Upper lobe of left lung (tissue), 6 donors: ENCODE measurements at regions not wholly inside any gene's neighbourhood (a gene's known extent, or its start where the extent isn't known, plus 50 kb on each side); places are given as distances from the start of the nearest gene placed in this dataset.
A peak's percentile ranks its signal among the peaks of the same experiment; 100 is the strongest.

ENCODE experiments used
- ATAC-seq, 2 donors: fragments of 200-7000 bp; cut with Tn5 transposase; one replicate each; pipeline ENCODE4 v1.9.1; 2022; ENCODE audit warnings: mild to moderate bottlenecking in 2 of 2, moderate library complexity in 2 of 2; ENCODE audit not compliant: low FRiP score in 2 of 2
- DNase-seq, 2 donors: peaks; one replicate each; pipeline ENCODE4 v3.0.0-alpha.2; 2019 to 2020
- H3K27ac ChIP-seq, 4 donors: fragments of 200-600 bp; sonication (generic); one replicate each; pipeline ENCODE4 v1.5.1; 2016 to 2019
- H3K27me3 ChIP-seq, 4 donors: fragments of 200-600 bp; sonication (generic); one replicate each; pipeline ENCODE4 v1.5.1; 2017 to 2019
- H3K36me3 ChIP-seq, 4 donors: fragments of 200-600 bp; sonication (generic); one replicate each; pipeline ENCODE4 v1.5.1; 2016 to 2019
- H3K4me1 ChIP-seq, 4 donors: fragments of 200-600 bp; sonication (generic); one replicate each; pipeline ENCODE4 v1.5.1; 2018 to 2019
- H3K4me3 ChIP-seq, 4 donors: fragments of 200-600 bp; sonication (generic); one replicate each; pipeline ENCODE4 v1.5.1; 2017 to 2019; ENCODE audit warnings: mild to moderate bottlenecking in 2 of 4, moderate library complexity in 1 of 4
- H3K9me3 ChIP-seq, 4 donors: fragments of 200-600 bp; sonication (generic); one replicate each; pipeline ENCODE4 v1.5.1; 2018 to 2019
- CTCF ChIP-seq, 6 experiments: fragments of 450-650 bp in 4 of 6; fragments of 200-600 bp in 2 of 6; sonication (generic) in 2 of 6; IDR thresholded peaks; one replicate each; pipeline ENCODE4 v1.5.1; 2016 to 2019; ENCODE audit warnings: antibody characterized with exemption in 6 of 6
- EP300 ChIP-seq, 4 donors: sonication (generic); formaldehyde crosslinking; IDR thresholded peaks; one replicate each; pipeline ENCODE4 v1.5.1; 2017; ENCODE audit warnings: antibody characterized with exemption in 4 of 4, control low read depth in 2 of 4
- POLR2A ChIP-seq, 4 donors: fragments of 450-650 bp; IDR thresholded peaks; one replicate each; pipeline ENCODE4 v1.5.1; 2016 to 2017; ENCODE audit warnings: antibody characterized with exemption in 4 of 4, mild to moderate bottlenecking in 2 of 4
- POLR2AphosphoS5 ChIP-seq, 2 donors: sonication (generic); formaldehyde crosslinking; IDR thresholded peaks; one replicate each; pipeline ENCODE4 v1.5.1; 2017; ENCODE audit warnings: antibody characterized with exemption in 2 of 2
- WGBS, 2 donors: methylation state at CpG; one replicate each; pipeline ENCODE4 v1.1.5; 2017 to 2018; 5-methylcytosine and 5-hydroxymethylcytosine counted together
- donor health status: DM: no; HTN: no; CAD: no; lungs with moderate emphysema.
- donor health status: DM: no; HTN: yes; CAD: no; lungs with severe emphysema.

- H3K4me1 ChIP-seq = peaks cover 0 to 4% (median 1%) of the 10 kb centered on the region in 4 donors
- no peak for ATAC-seq
- H3K9me3 ChIP-seq = no peaks in the 10 kb centered on the region
- no peak for TF ChIP-seq POLR2A (IDR thresholded peaks at IDR 0.05)
- TF ChIP-seq CTCF (IDR thresholded peaks at IDR 0.05) = no peak
- TF ChIP-seq EP300 (IDR thresholded peaks at IDR 0.05) = no peak
- TF ChIP-seq POLR2AphosphoS5 (IDR thresholded peaks at IDR 0.05) = no peak
- no peaks in the 10 kb centered on the region for H3K27me3 ChIP-seq
- H3K36me3 ChIP-seq = no peaks in the 10 kb centered on the region
- H3K27ac ChIP-seq = no peak overlapping the region
- 66 to 68% methylated on average over 7 of the region's 7 CpGs for WGBS, 2 donors
- H3K4me3 ChIP-seq = no peak overlapping the region
- no peak for DNase-seq
Observed at GRCh38 chr3:178072391-178073305, 463.6 kb upstream of the KCNMB2 start.

DNA sequence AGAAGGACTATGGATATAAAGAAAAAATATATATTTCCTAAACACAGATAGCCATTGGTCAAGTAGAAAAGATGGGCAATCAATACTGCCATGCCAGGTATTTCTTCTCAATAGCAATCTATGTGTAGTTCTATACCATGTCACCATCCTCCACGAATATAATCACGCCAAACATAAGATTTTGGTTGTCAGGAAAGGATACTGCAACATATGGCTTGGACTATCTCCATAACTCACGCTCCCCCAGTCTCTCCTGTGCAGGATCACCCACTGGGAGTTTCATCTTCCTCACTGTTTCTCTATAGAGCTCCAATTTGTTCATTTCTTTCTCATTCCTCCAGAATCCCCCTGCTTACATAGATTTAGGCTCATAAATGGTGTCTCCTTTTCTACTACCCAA, 462.9 kb upstream of the KCNMB2 start:
- Histone ChIP-seq H3K27ac (no peak overlapping the region), H3K9me3 (no peaks in the 10 kb centered on the region), H3K4me3 (no peak overlapping the region), H3K27me3 (no peaks in the 10 kb centered on the region), H3K36me3 (no peaks in the 10 kb centered on the region), H3K4me1 (peaks cover 0 to 4% (median 1%) of the 10 kb centered on the region in 4 donors)
- ATAC-seq = no peak
- WGBS, 2 donors = 93 to 96% methylated on average over 3 of the region's 3 CpGs
- no peak for DNase-seq
- TF ChIP-seq EP300 (IDR thresholded peaks at IDR 0.05) (no peak), POLR2AphosphoS5 (IDR thresholded peaks at IDR 0.05) (no peak), POLR2A (IDR thresholded peaks at IDR 0.05) (no peak), CTCF (IDR thresholded peaks at IDR 0.05) (no peak)

DNA sequence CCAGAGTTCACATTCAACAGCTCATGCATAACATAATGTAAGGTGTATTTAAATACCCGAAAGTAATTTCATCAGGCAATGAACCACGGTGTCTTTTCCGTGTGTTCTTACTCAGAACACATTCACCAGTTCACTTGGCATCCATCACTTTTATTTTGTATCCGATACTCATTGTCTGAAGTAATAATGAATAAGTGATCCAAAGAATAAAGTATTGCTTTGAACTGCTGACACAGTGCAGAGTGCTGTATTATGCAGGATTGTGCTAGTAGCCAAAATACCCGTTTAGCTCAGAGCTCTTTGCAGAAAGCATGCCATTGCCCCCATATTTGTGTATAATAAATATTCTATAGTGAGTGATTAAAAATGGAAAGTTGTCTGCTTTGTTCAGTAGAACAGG, 460.9 kb upstream of the KCNMB2 start:
- TF ChIP-seq POLR2AphosphoS5 (IDR thresholded peaks at IDR 0.05) (no peak), POLR2A (IDR thresholded peaks at IDR 0.05) (no peak), CTCF (IDR thresholded peaks at IDR 0.05) (no peak), EP300 (IDR thresholded peaks at IDR 0.05) (no peak)
- ATAC-seq (no peak), DNase-seq (no peak)
- Histone ChIP-seq H3K9me3 (no peaks in the 10 kb centered on the region), H3K4me1 (peaks cover 0 to 10% (median 2%) of the 10 kb centered on the region in 4 donors), H3K4me3 (no peak overlapping the region), H3K27me3 (no peaks in the 10 kb centered on the region), H3K36me3 (no peaks in the 10 kb centered on the region), H3K27ac (no peak overlapping the region)
- WGBS, 2 donors = 84 to 93% methylated on average over 5 of the region's 5 CpGs

DNA sequence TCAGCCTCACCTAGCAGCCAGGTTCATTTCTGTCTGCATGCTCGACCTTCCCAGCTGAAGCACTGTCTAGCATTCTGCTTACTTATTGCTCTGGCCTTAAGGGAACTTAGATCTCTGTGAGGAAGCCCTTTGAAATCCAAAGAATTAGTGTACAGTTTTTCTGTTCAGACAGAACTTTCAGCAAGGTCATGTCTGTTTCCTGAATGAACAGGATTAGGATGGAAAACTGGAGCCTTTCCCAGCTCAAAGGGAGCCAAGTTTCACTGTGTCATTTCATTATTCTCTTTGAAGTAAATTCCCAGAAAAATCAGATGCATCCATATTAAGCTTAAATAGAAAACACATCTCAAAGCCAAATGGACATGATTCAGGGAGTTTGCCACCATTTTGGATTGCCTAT, 457.3 kb upstream of the KCNMB2 start:
- no peak overlapping the region for H3K27ac ChIP-seq
- no peaks in the 10 kb centered on the region for H3K27me3 ChIP-seq
- 24 to 29% methylated on average over 1 of the region's 1 CpG for WGBS, 2 donors
- peaks cover 0 to 15% (median 2%) of the 10 kb centered on the region in 4 donors for H3K4me1 ChIP-seq
- no peak overlapping the region for H3K4me3 ChIP-seq
- ATAC-seq (peak in 1 of 2 donors; percentile 74), DNase-seq (no peak)
- TF ChIP-seq EP300 (IDR thresholded peaks at IDR 0.05) = no peak
- H3K9me3 ChIP-seq = no peaks in the 10 kb centered on the region
- H3K36me3 ChIP-seq = no peaks in the 10 kb centered on the region

GRCh38 chr3:178079966-178080365, 456.3 kb upstream of the KCNMB2 start:
- Histone ChIP-seq H3K9me3 (no peaks in the 10 kb centered on the region), H3K4me1 (peaks cover 7 to 25% (median 10%) of the 10 kb centered on the region in 4 donors), H3K36me3 (no peaks in the 10 kb centered on the region), H3K4me3 (no peak overlapping the region), H3K27me3 (no peaks in the 10 kb centered on the region), H3K27ac (no peak overlapping the region)
- WGBS, 2 donors = 32 to 48% methylated on average over 1 of the region's 1 CpG
- no peak for TF ChIP-seq EP300 (IDR thresholded peaks at IDR 0.05)
- TF ChIP-seq CTCF (IDR thresholded peaks at IDR 0.05) = no peak
- TF ChIP-seq POLR2AphosphoS5 (IDR thresholded peaks at IDR 0.05) = no peak
- TF ChIP-seq POLR2A (IDR thresholded peaks at IDR 0.05) = no peak
- no peak for DNase-seq
- ATAC-seq = no peak
